KMS-11 (cell line): ENCODE measurements at regions not wholly inside any gene's neighbourhood (a gene's known extent, or its start where the extent isn't known, plus 50 kb on each side); places are given as distances from the start of the nearest gene placed in this dataset.
"Not testable (repeated sequence)": the region's sequence is repeated elsewhere in the genome, so short reads cannot be mapped to it uniquely, and the experiment has no call there.

Source experiments
- H2AFZ ChIP-seq: fragments of 200-600 bp; sonication (generic); 2 replicates; pipeline ENCODE4 v1.6.1; 2016; ENCODE audit warnings: antibody characterized with exemption, mixed run types, low read depth
- H3K27ac ChIP-seq: fragments of 200-600 bp; sonication (generic); 2 replicates; pipeline ENCODE4 v1.6.1; 2016; ENCODE audit warnings: mild to moderate bottlenecking, mixed run types
- H3K27me3 ChIP-seq: fragments of 200-600 bp; sonication (generic); 2 replicates; pipeline ENCODE4 v1.6.1; 2017; ENCODE audit warnings: mild to moderate bottlenecking, low read depth, mixed run types, moderate library complexity; ENCODE audit not compliant: insufficient read depth
- H3K36me3 ChIP-seq: fragments of 200-600 bp; sonication (generic); 2 replicates; pipeline ENCODE4 v1.6.1; 2017; ENCODE audit warnings: mild to moderate bottlenecking, mixed run types; ENCODE audit not compliant: insufficient read depth
- H3K4me1 ChIP-seq: fragments of 200-600 bp; sonication (generic); 2 replicates; pipeline ENCODE4 v1.6.1; 2016; ENCODE audit warnings: mild to moderate bottlenecking, low read depth, mixed run types; ENCODE audit not compliant: poor library complexity, severe bottlenecking
- H3K4me2 ChIP-seq: fragments of 200-600 bp; sonication (generic); 2 replicates; pipeline ENCODE4 v1.7.0; 2016; ENCODE audit warnings: mild to moderate bottlenecking, mixed run types
- H3K4me3 ChIP-seq: fragments of 200-600 bp; sonication (generic); IDR thresholded peaks from 2 replicates; pipeline ENCODE4 v1.6.1; 2017; ENCODE audit warnings: low read depth, low read length, mixed read lengths; ENCODE audit not compliant: insufficient read depth
- H3K79me2 ChIP-seq: fragments of 200-600 bp; sonication (generic); 2 replicates; pipeline ENCODE4 v1.6.1; 2016; ENCODE audit warnings: low read depth, mixed run types; ENCODE audit not compliant: insufficient read depth
- H3K9ac ChIP-seq: fragments of 200-600 bp; sonication (generic); 2 replicates; pipeline ENCODE4 v1.6.1; 2016; ENCODE audit warnings: mild to moderate bottlenecking, mixed run types
- H4K20me1 ChIP-seq: fragments of 200-600 bp; sonication (generic); 2 replicates; pipeline ENCODE4 v1.6.1; 2016; ENCODE audit warnings: mild to moderate bottlenecking, mixed run types; ENCODE audit not compliant: insufficient read depth

GRCh38 chr12:8282181-8282580, 54.8 kb upstream of the FAM90A1 start:
- H3K27ac ChIP-seq, H3K27me3 ChIP-seq, H3K36me3 ChIP-seq, H3K4me3 ChIP-seq, H4K20me1 ChIP-seq, H3K79me2 ChIP-seq, H3K4me1 ChIP-seq, H2AFZ ChIP-seq, H3K9ac ChIP-seq, H3K4me2 ChIP-seq: not testable (repeated sequence)

- not testable (repeated sequence) for H3K4me3 ChIP-seq, H4K20me1 ChIP-seq, H2AFZ ChIP-seq, H3K4me2 ChIP-seq, H3K79me2 ChIP-seq, H3K27me3 ChIP-seq, H3K9ac ChIP-seq, H3K4me1 ChIP-seq, H3K36me3 ChIP-seq, H3K27ac ChIP-seq
Observed at GRCh38 chr12:8285681-8286080, 58.3 kb upstream of the FAM90A1 start.

GRCh38 chr12:8291764-8292163, 64.3 kb upstream of the FAM90A1 start:
- not testable (repeated sequence) for H2AFZ ChIP-seq, H3K4me3 ChIP-seq, H4K20me1 ChIP-seq, H3K27me3 ChIP-seq, H3K4me2 ChIP-seq, H3K79me2 ChIP-seq, H3K27ac ChIP-seq, H3K4me1 ChIP-seq, H3K9ac ChIP-seq, H3K36me3 ChIP-seq

- H3K36me3 ChIP-seq, H3K27me3 ChIP-seq, H3K4me1 ChIP-seq, H3K27ac ChIP-seq, H4K20me1 ChIP-seq, H3K4me3 ChIP-seq, H3K9ac ChIP-seq, H3K79me2 ChIP-seq, H2AFZ ChIP-seq, H3K4me2 ChIP-seq: not testable (repeated sequence)
Observed at GRCh38 chr12:8294662-8295061, 67.2 kb upstream of the FAM90A1 start.

GRCh38 chr12:8308611-8309010, 81.2 kb upstream of the FAM90A1 start:
- H3K4me2 ChIP-seq, H3K4me1 ChIP-seq, H3K27ac ChIP-seq, H2AFZ ChIP-seq, H3K36me3 ChIP-seq, H3K27me3 ChIP-seq, H3K9ac ChIP-seq, H4K20me1 ChIP-seq, H3K79me2 ChIP-seq, H3K4me3 ChIP-seq: not testable (repeated sequence)

GRCh38 chr12:8315997-8316396, 88.6 kb upstream of the FAM90A1 start:
- not testable (repeated sequence) for H2AFZ ChIP-seq, H3K79me2 ChIP-seq, H3K9ac ChIP-seq, H3K27me3 ChIP-seq, H4K20me1 ChIP-seq, H3K4me3 ChIP-seq, H3K36me3 ChIP-seq
- Histone ChIP-seq H3K4me1 (peaks cover 37% of the 10 kb centered on the region), H3K27ac (peak overlapping the region; percentile 41; the same call in 1 of the 2 replicates), H3K4me2 (peak overlapping the region; percentile 29; the same call in 1 of the 2 replicates)

GRCh38 chr12:8317675-8318074, 90.3 kb upstream of the FAM90A1 start:
- peaks cover 44% of the 10 kb centered on the region for H3K4me1 ChIP-seq
- not testable (repeated sequence) for H3K4me3 ChIP-seq, H4K20me1 ChIP-seq, H2AFZ ChIP-seq, H3K36me3 ChIP-seq, H3K27ac ChIP-seq, H3K4me2 ChIP-seq, H3K27me3 ChIP-seq, H3K9ac ChIP-seq, H3K79me2 ChIP-seq

GRCh38 chr12:8320251-8320730, 92.9 kb upstream of the FAM90A1 start:
- not testable (repeated sequence) for H3K4me3 ChIP-seq, H3K79me2 ChIP-seq, H3K36me3 ChIP-seq, H4K20me1 ChIP-seq, H3K27me3 ChIP-seq
- Histone ChIP-seq H3K27ac (peak overlapping the region; percentile 95), H3K4me1 (peaks cover 45% of the 10 kb centered on the region), H3K9ac (peak overlapping the region; percentile 87), H3K4me2 (peak overlapping the region; percentile 99), H2AFZ (peak overlapping the region; percentile 32; the same call in 1 of the 2 replicates)

GRCh38 chr12:8320791-8321370, 93.5 kb upstream of the FAM90A1 start:
- peak overlapping the region; percentile 87 for H3K9ac ChIP-seq
- not testable (repeated sequence) for H3K79me2 ChIP-seq, H4K20me1 ChIP-seq, H3K36me3 ChIP-seq, H3K27me3 ChIP-seq, H3K4me3 ChIP-seq
- peak overlapping the region; percentile 95 for H3K27ac ChIP-seq
- H2AFZ ChIP-seq = peak overlapping the region; percentile 32
- peak overlapping the region; percentile 99 for H3K4me2 ChIP-seq
- peaks cover 41% of the 10 kb centered on the region for H3K4me1 ChIP-seq

- not testable (repeated sequence) for H2AFZ ChIP-seq, H3K4me2 ChIP-seq, H3K27me3 ChIP-seq, H3K9ac ChIP-seq, H3K4me3 ChIP-seq, H3K36me3 ChIP-seq, H3K79me2 ChIP-seq, H3K27ac ChIP-seq, H4K20me1 ChIP-seq
- H3K4me1 ChIP-seq = peaks cover 16% of the 10 kb centered on the region
Observed at GRCh38 chr12:8325145-8325839, 97.9 kb upstream of the FAM90A1 start.
